Activated T-cell treated with anti-CD3 and anti-CD28 coated beads, Interleukin-2, amount 50 U/mL, for 24 hours (primary cell): ENCODE measurements at regions not wholly inside any gene's neighbourhood (a gene's known extent, or its start where the extent isn't known, plus 50 kb on each side); places are given as distances from the start of the nearest gene placed in this dataset.

Source experiments
- DNase-seq: peaks from one replicate; pipeline ENCODE4 v3.0.0-alpha.2; 2020
- H3K27ac Mint-ChIP-seq: 2 replicates; pipeline ENCODE4 v1.8.0; 2020; ENCODE audit warnings: mild to moderate bottlenecking, mixed read lengths
- H3K27me3 Mint-ChIP-seq: 2 replicates; pipeline ENCODE4 v1.8.0; 2020; ENCODE audit warnings: mixed read lengths
- H3K36me3 Mint-ChIP-seq: 2 replicates; pipeline ENCODE4 v1.8.0; 2020; ENCODE audit warnings: low read depth, mixed read lengths
- H3K4me1 Mint-ChIP-seq: 2 replicates; pipeline ENCODE4 v1.8.0; 2020; ENCODE audit warnings: low read depth, mixed read lengths
- H3K4me3 Mint-ChIP-seq: 2 replicates; pipeline ENCODE4 v1.8.0; 2020; ENCODE audit warnings: mild to moderate bottlenecking, moderate library complexity, mixed read lengths
- H3K9me3 Mint-ChIP-seq: 2 replicates; pipeline ENCODE4 v1.8.0; 2020; ENCODE audit warnings: mixed read lengths

- Mint-ChIP-seq H3K27me3 (no peaks in the 10 kb centered on the region), H3K27ac (no peak overlapping the region), H3K4me1 (no peaks in the 10 kb centered on the region), H3K4me3 (no peak overlapping the region), H3K9me3 (no peaks in the 10 kb centered on the region), H3K36me3 (no peaks in the 10 kb centered on the region)
- DNase-seq, result no peak
Measured at GRCh38 chr10:35752469-35753461, 110.7 kb upstream of the FZD8 start.

- no peak overlapping the region for H3K4me3 Mint-ChIP-seq
- no peaks in the 10 kb centered on the region for H3K4me1 Mint-ChIP-seq
- no peaks in the 10 kb centered on the region for H3K9me3 Mint-ChIP-seq
- peaks cover 5% of the 10 kb centered on the region for H3K27me3 Mint-ChIP-seq
- no peak overlapping the region for H3K27ac Mint-ChIP-seq
- no peak for DNase-seq
- no peaks in the 10 kb centered on the region for H3K36me3 Mint-ChIP-seq
Measured at GRCh38 chr10:35751347-35751746, 109.3 kb upstream of the FZD8 start.

GRCh38 chr10:35749230-35749629 lies 107.1 kb upstream of the FZD8 start:
- peaks cover 5% of the 10 kb centered on the region for H3K27me3 Mint-ChIP-seq
- H3K27ac Mint-ChIP-seq, result no peak overlapping the region

GRCh38 chr10:35745617-35746403 lies 103.7 kb upstream of the FZD8 start:
- H3K4me1 Mint-ChIP-seq, result no peaks in the 10 kb centered on the region
- H3K9me3 Mint-ChIP-seq, result no peaks in the 10 kb centered on the region

More at GRCh38 chr10:35749230-35749629, 107.1 kb upstream of the FZD8 start:
- no peak overlapping the region for H3K4me3 Mint-ChIP-seq
- DNase-seq, result no peak
- no peaks in the 10 kb centered on the region for H3K36me3 Mint-ChIP-seq
- H3K4me1 Mint-ChIP-seq, result no peaks in the 10 kb centered on the region
- H3K9me3 Mint-ChIP-seq, result no peaks in the 10 kb centered on the region

GRCh38 chr10:35743851-35744250 lies 101.8 kb upstream of the FZD8 start:
- Mint-ChIP-seq H3K9me3 (no peaks in the 10 kb centered on the region), H3K4me1 (no peaks in the 10 kb centered on the region), H3K4me3 (no peak overlapping the region), H3K27me3 (peaks cover 5% of the 10 kb centered on the region), H3K27ac (no peak overlapping the region), H3K36me3 (no peaks in the 10 kb centered on the region)
- DNase-seq, result no peak

More at GRCh38 chr10:35745617-35746403, 103.7 kb upstream of the FZD8 start:
- DNase-seq, result no peak
- no peaks in the 10 kb centered on the region for H3K36me3 Mint-ChIP-seq
- no peak overlapping the region for H3K4me3 Mint-ChIP-seq
- H3K27ac Mint-ChIP-seq, result no peak overlapping the region
- peaks cover 5% of the 10 kb centered on the region for H3K27me3 Mint-ChIP-seq

- no peak for DNase-seq
- Mint-ChIP-seq H3K27me3 (peaks cover 5% of the 10 kb centered on the region), H3K4me3 (no peak overlapping the region), H3K9me3 (no peaks in the 10 kb centered on the region), H3K4me1 (no peaks in the 10 kb centered on the region), H3K36me3 (no peaks in the 10 kb centered on the region), H3K27ac (no peak overlapping the region)
Measured at GRCh38 chr10:35743351-35743750, 101.3 kb upstream of the FZD8 start.

GRCh38 chr10:35739998-35740397 lies 97.9 kb upstream of the FZD8 start:
- H3K4me1 Mint-ChIP-seq, result no peaks in the 10 kb centered on the region
- H3K4me3 Mint-ChIP-seq, result no peak overlapping the region
- no peak for DNase-seq
- H3K27me3 Mint-ChIP-seq, result no peaks in the 10 kb centered on the region
- no peak overlapping the region for H3K27ac Mint-ChIP-seq
- no peaks in the 10 kb centered on the region for H3K36me3 Mint-ChIP-seq
- H3K9me3 Mint-ChIP-seq, result peaks cover 3% of the 10 kb centered on the region

GRCh38 chr10:35735412-35735811 lies 93.3 kb upstream of the FZD8 start:
- no peaks in the 10 kb centered on the region for H3K4me1 Mint-ChIP-seq
- no peak for DNase-seq
- H3K9me3 Mint-ChIP-seq, result peaks cover 5% of the 10 kb centered on the region
- H3K36me3 Mint-ChIP-seq, result no peaks in the 10 kb centered on the region
- H3K27ac Mint-ChIP-seq, result no peak overlapping the region
- no peak overlapping the region for H3K4me3 Mint-ChIP-seq
- H3K27me3 Mint-ChIP-seq, result no peaks in the 10 kb centered on the region

- Mint-ChIP-seq H3K4me1 (no peaks in the 10 kb centered on the region), H3K9me3 (peaks cover 5% of the 10 kb centered on the region), H3K4me3 (no peak overlapping the region), H3K36me3 (no peaks in the 10 kb centered on the region), H3K27me3 (no peaks in the 10 kb centered on the region), H3K27ac (no peak overlapping the region)
- no peak for DNase-seq
Measured at GRCh38 chr10:35731828-35732227, 89.7 kb upstream of the FZD8 start.

GRCh38 chr10:35728341-35728740 lies 86.2 kb upstream of the FZD8 start:
- H3K4me3 Mint-ChIP-seq, result no peak overlapping the region
- H3K36me3 Mint-ChIP-seq, result no peaks in the 10 kb centered on the region
- no peaks in the 10 kb centered on the region for H3K4me1 Mint-ChIP-seq
- peaks cover 2% of the 10 kb centered on the region for H3K27me3 Mint-ChIP-seq
- no peaks in the 10 kb centered on the region for H3K9me3 Mint-ChIP-seq
- no peak for DNase-seq
- no peak overlapping the region for H3K27ac Mint-ChIP-seq

- H3K27me3 Mint-ChIP-seq, result peaks cover 3% of the 10 kb centered on the region
- H3K9me3 Mint-ChIP-seq, result no peaks in the 10 kb centered on the region
- no peaks in the 10 kb centered on the region for H3K36me3 Mint-ChIP-seq
- DNase-seq, result no peak
- H3K4me3 Mint-ChIP-seq, result no peak overlapping the region
- H3K4me1 Mint-ChIP-seq, result no peaks in the 10 kb centered on the region
- no peak overlapping the region for H3K27ac Mint-ChIP-seq
Measured at GRCh38 chr10:35726846-35727245, 84.8 kb upstream of the FZD8 start.

GRCh38 chr10:35723992-35724391 lies 81.9 kb upstream of the FZD8 start:
- no peak overlapping the region for H3K27ac Mint-ChIP-seq
- H3K36me3 Mint-ChIP-seq, result no peaks in the 10 kb centered on the region
- no peak overlapping the region for H3K4me3 Mint-ChIP-seq
- DNase-seq, result no peak
- H3K9me3 Mint-ChIP-seq, result no peaks in the 10 kb centered on the region
- H3K27me3 Mint-ChIP-seq, result peaks cover 3% of the 10 kb centered on the region
- H3K4me1 Mint-ChIP-seq, result no peaks in the 10 kb centered on the region

- peaks cover 3% of the 10 kb centered on the region for H3K27me3 Mint-ChIP-seq
- no peaks in the 10 kb centered on the region for H3K4me1 Mint-ChIP-seq
- no peak overlapping the region for H3K4me3 Mint-ChIP-seq
- DNase-seq, result no peak
- H3K36me3 Mint-ChIP-seq, result no peaks in the 10 kb centered on the region
- H3K27ac Mint-ChIP-seq, result no peak overlapping the region
- no peaks in the 10 kb centered on the region for H3K9me3 Mint-ChIP-seq
Measured at GRCh38 chr10:35723059-35723458, 81.0 kb upstream of the FZD8 start.

- Mint-ChIP-seq H3K4me1 (no peaks in the 10 kb centered on the region), H3K36me3 (no peaks in the 10 kb centered on the region), H3K4me3 (no peak overlapping the region), H3K27ac (no peak overlapping the region), H3K9me3 (no peaks in the 10 kb centered on the region), H3K27me3 (peaks cover 3% of the 10 kb centered on the region)
- DNase-seq, result no peak
Measured at GRCh38 chr10:35722636-35723035, 80.5 kb upstream of the FZD8 start.

GRCh38 chr10:35722226-35722625 lies 80.1 kb upstream of the FZD8 start:
- H3K9me3 Mint-ChIP-seq, result no peaks in the 10 kb centered on the region
- no peaks in the 10 kb centered on the region for H3K36me3 Mint-ChIP-seq
- H3K27ac Mint-ChIP-seq, result no peak overlapping the region
- peaks cover 3% of the 10 kb centered on the region for H3K27me3 Mint-ChIP-seq
- H3K4me3 Mint-ChIP-seq, result no peak overlapping the region
- H3K4me1 Mint-ChIP-seq, result no peaks in the 10 kb centered on the region
- no peak for DNase-seq
